HUES6 (cell line): ENCODE measurements at regions not wholly inside any gene's neighbourhood (a gene's known extent, or its start where the extent isn't known, plus 50 kb on each side); places are given as distances from the start of the nearest gene placed in this dataset.
A peak's percentile ranks its signal among the peaks of the same experiment; 100 is the strongest.
"Not testable (repeated sequence)": the region's sequence is repeated elsewhere in the genome, so short reads cannot be mapped to it uniquely, and the experiment has no call there.

Source experiments
- H3K27ac ChIP-seq: 2 replicates; pipeline ENCODE4 v1.7.0; 2013; ENCODE audit warnings: low read depth, mild to moderate bottlenecking, low read length, inconsistent platforms
- H3K27me3 ChIP-seq: 2 replicates; pipeline ENCODE4 v1.6.1; 2013; ENCODE audit warnings: low read length; ENCODE audit not compliant: control insufficient read depth, insufficient read depth
- H3K36me3 ChIP-seq: 2 replicates; pipeline ENCODE4 v1.6.1; 2013; ENCODE audit warnings: low read length; ENCODE audit not compliant: control insufficient read depth, insufficient read depth
- H3K4me1 ChIP-seq: 2 replicates; pipeline ENCODE4 v1.6.1; 2013; ENCODE audit warnings: low read length; ENCODE audit not compliant: control insufficient read depth, insufficient read depth
- H3K4me3 ChIP-seq: 2 replicates; pipeline ENCODE4 v1.5.1; 2013; ENCODE audit warnings: low read depth, low read length
- H3K9ac ChIP-seq: one replicate; pipeline ENCODE4 v1.6.1; 2013; ENCODE audit warnings: mild to moderate bottlenecking, low read length
- H3K9me3 ChIP-seq: 2 replicates; pipeline ENCODE4 v1.6.1; 2013; ENCODE audit warnings: low read depth, low read length; ENCODE audit not compliant: control insufficient read depth, insufficient read depth

DNA sequence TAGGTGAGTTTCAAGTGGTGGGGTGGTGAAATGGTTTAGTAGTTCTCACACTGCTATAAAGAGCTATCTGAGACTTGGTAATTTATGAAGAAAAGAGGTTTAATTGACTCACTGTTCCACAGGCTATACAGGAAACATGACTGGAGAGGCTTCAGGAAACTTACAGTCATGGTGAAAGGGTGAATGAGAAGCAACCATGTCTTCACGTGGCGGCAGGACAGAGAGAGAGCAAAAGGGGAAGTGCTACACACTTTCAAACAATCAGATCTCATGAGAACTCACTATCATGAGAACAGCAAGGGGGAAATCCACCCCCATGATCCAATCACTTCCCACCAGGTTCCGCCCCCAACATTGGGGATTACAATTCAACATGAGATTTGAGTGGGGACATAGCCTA is 67.3 kb upstream of the KCNA1 start:
- H3K27me3 ChIP-seq, H3K9me3 ChIP-seq, H3K27ac ChIP-seq, H3K4me1 ChIP-seq, H3K4me3 ChIP-seq, H3K36me3 ChIP-seq, H3K9ac ChIP-seq: not testable (repeated sequence)

DNA sequence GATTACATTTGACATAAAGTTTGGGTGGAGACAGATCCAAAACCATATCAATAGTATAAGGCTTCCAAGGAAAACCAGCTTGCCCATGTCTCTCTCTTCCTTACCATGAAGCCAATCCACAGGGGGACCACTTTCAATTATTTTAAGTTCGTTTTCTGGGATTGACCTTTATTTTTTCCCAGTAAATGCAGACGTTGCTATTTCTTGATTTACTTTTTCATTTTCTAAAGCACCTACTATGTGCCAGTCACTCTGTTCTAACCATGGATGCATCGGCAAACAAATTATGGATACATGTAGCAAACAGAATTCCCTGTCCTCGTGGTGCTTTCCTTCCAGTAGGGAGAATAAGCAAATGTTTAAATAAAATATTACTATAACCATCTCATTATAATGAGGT is 65.8 kb upstream of the KCNA1 start:
- no peaks in the 10 kb centered on the region for H3K36me3 ChIP-seq

DNA sequence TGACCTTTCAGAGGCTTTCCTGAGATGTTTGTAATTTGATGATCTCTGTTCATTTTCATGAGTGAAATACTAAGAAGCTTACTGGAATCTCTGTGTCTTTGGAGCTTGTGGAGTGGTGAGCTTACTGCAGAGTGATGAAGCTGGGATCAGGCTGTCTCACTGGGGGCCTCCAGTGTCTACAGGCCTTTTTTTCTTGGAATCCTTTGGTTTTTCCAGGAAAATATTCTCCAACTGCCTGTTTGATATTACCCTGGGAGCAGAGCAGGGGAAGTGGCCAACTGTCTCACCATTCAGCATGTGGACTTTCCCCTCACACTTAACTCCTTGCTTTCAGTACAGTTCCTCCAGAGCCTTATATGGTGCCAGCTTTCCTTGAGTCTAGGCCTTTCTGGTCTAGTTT is 62.0 kb upstream of the KCNA1 start:
- Histone ChIP-seq H3K4me3 (no peak overlapping the region), H3K9ac (no peak overlapping the region), H3K27ac (no peak overlapping the region), H3K27me3 (no peaks in the 10 kb centered on the region), H3K36me3 (no peaks in the 10 kb centered on the region), H3K4me1 (no peaks in the 10 kb centered on the region), H3K9me3 (no peaks in the 10 kb centered on the region)

More for the DNA sequence above, 65.8 kb upstream of the KCNA1 start:
- Histone ChIP-seq H3K27ac (no peak overlapping the region), H3K9ac (no peak overlapping the region), H3K9me3 (no peaks in the 10 kb centered on the region), H3K4me3 (no peak overlapping the region), H3K27me3 (no peaks in the 10 kb centered on the region), H3K4me1 (no peaks in the 10 kb centered on the region)

DNA sequence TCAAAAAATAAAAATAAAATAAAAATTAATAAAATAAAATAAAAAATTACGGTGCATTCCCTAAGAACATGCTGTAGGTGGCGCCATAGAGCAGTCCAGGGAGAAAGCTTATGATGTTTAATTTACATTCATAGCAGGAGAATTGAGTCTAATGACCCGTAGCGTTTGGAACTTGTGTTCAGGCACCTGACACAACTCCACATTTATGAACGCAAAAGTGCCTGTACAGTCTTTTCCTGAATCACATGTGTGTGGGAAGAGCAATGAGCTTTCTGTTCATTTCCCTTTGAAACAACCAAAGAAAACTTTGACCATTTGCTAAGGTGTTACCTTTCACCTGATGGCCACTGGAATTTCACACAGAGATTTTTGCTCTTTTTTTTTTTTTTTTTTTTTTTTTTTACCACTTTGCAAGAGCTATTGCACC is 60.6 kb upstream of the KCNA1 start:
- H3K4me3 ChIP-seq, result no peak overlapping the region
- H3K4me1 ChIP-seq, result no peaks in the 10 kb centered on the region
- no peak overlapping the region for H3K9ac ChIP-seq
- H3K36me3 ChIP-seq, result no peaks in the 10 kb centered on the region
- no peak overlapping the region for H3K27ac ChIP-seq
- H3K9me3 ChIP-seq, result no peaks in the 10 kb centered on the region
- H3K27me3 ChIP-seq, result no peaks in the 10 kb centered on the region

DNA sequence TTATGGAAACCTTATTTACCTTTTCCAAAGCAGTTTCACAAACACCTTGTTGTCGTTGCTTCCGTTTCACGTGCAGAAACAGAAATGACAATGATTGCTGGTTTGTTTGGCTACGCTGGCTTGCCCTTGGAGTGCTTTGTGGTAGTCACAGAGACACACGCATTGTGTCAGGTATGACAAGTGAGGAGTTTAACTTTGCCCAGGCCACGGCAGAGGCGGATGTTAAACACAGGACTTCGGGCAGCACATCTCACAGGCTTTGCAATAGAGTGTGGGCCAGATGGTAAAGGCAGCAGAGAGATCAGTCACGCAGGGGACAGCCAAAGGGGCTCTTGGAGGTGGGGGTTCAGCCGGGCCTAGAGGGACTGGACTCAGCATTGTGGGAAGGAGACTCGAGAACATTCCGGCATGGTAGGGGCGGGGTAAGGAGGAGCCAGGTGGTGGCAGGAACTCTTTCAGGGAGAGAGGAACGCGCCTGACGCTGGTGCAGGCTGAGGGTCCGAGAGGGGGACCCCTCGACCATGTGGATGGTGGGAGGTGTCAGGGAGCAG is 59.8 kb upstream of the KCNA1 start:
- Histone ChIP-seq H3K27me3 (peaks cover under 1% of the 10 kb centered on the region; the same call in 1 of the 2 replicates), H3K9ac (no peak overlapping the region), H3K9me3 (no peaks in the 10 kb centered on the region), H3K36me3 (no peaks in the 10 kb centered on the region), H3K27ac (no peak overlapping the region), H3K4me3 (no peak overlapping the region), H3K4me1 (no peaks in the 10 kb centered on the region)

DNA sequence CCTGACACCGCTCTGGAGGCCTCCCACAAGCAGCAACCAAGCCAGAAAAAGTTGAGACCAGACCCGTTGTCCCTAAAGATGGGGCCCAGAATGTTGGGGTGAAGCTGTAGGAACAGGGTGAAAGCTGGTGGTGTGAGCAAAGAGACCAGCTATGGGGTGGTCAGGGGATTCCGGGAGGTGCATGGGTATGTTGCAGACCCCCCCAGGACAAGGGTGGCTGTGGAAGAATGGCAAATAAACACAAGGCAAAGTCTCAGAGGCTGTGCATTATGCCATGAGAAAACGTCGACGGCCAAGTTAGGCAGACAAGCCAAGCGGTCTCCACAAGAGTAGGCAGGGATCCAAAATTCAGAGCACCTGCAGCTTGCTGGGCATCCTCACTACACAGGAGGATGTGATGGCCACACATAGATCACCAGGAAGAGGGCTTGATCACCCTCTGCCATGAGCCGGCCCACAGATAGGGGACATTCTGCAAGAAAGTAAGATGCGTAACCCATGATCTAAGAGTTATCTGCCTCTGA is 58.8 kb upstream of the KCNA1 start:
- H3K4me1 ChIP-seq, result no peaks in the 10 kb centered on the region
- no peak overlapping the region for H3K27ac ChIP-seq
- H3K36me3 ChIP-seq, result no peaks in the 10 kb centered on the region
- peaks cover 3% of the 10 kb centered on the region; the same call in 1 of the 2 replicates for H3K27me3 ChIP-seq
- H3K9ac ChIP-seq, result no peak overlapping the region
- H3K9me3 ChIP-seq, result no peaks in the 10 kb centered on the region
- no peak overlapping the region for H3K4me3 ChIP-seq

DNA sequence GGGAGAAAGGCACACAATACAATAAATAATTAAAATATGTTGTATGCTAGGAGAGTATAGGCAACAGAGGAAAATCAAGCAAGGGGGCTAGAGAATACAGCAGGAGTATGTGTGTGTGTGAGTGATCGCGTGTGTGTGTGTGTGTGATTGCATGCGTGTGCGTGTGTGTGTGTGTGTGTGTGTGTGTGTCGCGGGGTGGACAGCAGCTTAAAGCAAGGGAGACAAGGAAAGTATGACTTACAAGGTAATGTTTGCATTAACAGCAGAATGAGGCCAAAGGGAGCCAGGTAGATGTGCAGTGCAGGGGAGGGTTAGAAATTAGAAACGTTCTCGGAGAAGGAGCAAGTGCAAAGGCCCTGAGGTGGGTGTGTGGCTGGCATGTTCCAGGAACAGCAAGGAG is 57.4 kb upstream of the KCNA1 start:
- Histone ChIP-seq H3K27ac (no peak overlapping the region), H3K27me3 (peaks cover 11% of the 10 kb centered on the region), H3K9me3 (no peaks in the 10 kb centered on the region), H3K4me1 (no peaks in the 10 kb centered on the region), H3K4me3 (no peak overlapping the region), H3K36me3 (no peaks in the 10 kb centered on the region), H3K9ac (no peak overlapping the region)

DNA sequence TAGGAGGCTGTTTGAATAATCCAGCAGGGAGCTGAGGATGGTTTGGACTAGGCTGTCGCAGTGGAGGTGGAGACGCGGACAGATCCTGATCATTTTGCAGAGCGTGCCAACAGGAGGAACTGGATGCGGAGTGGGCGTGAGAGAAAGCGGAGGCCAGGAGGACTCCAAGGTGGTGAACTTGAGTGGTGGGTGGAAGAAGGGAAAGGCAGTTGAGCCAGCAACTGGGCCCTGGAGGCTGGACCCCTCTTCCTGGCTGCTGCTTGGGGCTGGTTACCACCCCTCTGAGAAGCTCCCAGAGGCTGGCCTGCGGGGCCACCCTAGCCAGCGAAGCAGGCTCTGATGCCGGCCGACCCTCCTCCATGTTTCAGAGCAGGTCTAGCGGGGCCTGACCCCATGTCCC is 56.8 kb upstream of the KCNA1 start:
- peaks cover 16% of the 10 kb centered on the region for H3K27me3 ChIP-seq
- H3K36me3 ChIP-seq, result no peaks in the 10 kb centered on the region
- H3K4me3 ChIP-seq, result no peak overlapping the region
- no peak overlapping the region for H3K9ac ChIP-seq
- no peak overlapping the region for H3K27ac ChIP-seq
- H3K4me1 ChIP-seq, result peaks cover 1% of the 10 kb centered on the region
- no peaks in the 10 kb centered on the region for H3K9me3 ChIP-seq

DNA sequence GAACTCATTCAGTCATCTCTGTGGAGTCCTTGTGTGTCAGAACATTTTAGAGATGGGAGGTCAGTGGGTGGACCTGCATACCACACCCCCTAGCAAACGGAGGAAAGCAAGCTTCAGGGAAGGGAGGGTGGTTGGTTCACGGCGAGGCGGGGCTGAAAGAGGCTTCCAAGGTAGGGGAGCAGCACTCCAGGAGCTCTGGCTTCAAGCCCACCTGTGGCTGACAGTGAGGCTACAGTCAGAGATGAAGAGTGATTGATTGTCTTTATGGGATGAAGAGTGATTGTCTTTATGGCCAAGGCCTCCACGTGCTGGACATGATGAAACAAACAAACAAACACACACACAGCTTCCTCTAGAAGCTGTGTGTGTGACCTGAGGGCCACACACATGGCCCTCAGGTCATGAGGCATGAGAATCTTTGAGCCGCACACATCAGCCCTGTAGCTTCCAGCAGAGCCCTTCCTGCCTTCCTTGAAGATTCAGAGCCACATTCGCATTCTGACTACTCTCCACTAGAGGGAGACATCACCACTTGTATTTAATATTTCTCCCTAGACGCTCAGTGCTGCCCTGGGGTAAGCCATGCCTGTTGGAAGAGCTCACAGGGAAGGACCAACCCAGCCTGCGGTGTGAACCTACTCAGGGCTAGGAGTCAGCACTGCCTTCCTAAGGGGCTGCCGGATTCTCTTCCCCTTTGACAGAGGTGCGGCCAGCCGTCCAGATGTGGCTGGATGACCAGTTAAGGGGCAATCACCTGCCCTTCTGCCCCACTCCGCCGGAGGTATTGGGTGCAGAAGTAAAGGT is 54.4 kb upstream of the KCNA1 start:
- peaks cover 38% of the 10 kb centered on the region for H3K27me3 ChIP-seq

DNA sequence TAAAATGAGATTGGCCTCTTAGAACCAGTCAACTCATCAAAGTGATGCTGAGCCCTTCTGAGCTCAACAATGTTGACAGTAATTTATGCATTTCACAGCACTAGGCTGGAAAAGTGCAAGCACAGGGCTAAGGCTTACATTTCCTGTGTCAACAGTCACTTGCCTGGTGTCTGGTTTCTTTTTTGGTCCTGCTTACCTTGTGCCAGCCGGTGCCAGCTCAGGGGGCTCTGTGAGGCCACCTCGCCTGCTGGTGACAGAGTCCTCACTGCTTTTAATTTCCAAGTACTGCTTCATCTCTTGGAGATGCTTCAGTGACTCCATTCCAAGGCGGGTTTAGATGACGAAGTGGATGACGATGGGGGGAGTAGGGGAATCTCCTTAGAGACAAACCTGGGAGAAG is 53.1 kb upstream of the KCNA1 start:
- H3K4me1 ChIP-seq, result peaks cover 10% of the 10 kb centered on the region
- H3K4me3 ChIP-seq, result no peak overlapping the region
- no peak overlapping the region for H3K27ac ChIP-seq
- H3K36me3 ChIP-seq, result no peaks in the 10 kb centered on the region
- peaks cover 47% of the 10 kb centered on the region for H3K27me3 ChIP-seq
- H3K9me3 ChIP-seq, result no peaks in the 10 kb centered on the region
- H3K9ac ChIP-seq, result no peak overlapping the region

More for the DNA sequence above, 54.4 kb upstream of the KCNA1 start:
- H3K4me3 ChIP-seq, result no peak overlapping the region
- H3K9ac ChIP-seq, result no peak overlapping the region
- no peaks in the 10 kb centered on the region for H3K36me3 ChIP-seq
- no peak overlapping the region for H3K27ac ChIP-seq
- peaks cover 10% of the 10 kb centered on the region for H3K4me1 ChIP-seq
- no peaks in the 10 kb centered on the region for H3K9me3 ChIP-seq

DNA sequence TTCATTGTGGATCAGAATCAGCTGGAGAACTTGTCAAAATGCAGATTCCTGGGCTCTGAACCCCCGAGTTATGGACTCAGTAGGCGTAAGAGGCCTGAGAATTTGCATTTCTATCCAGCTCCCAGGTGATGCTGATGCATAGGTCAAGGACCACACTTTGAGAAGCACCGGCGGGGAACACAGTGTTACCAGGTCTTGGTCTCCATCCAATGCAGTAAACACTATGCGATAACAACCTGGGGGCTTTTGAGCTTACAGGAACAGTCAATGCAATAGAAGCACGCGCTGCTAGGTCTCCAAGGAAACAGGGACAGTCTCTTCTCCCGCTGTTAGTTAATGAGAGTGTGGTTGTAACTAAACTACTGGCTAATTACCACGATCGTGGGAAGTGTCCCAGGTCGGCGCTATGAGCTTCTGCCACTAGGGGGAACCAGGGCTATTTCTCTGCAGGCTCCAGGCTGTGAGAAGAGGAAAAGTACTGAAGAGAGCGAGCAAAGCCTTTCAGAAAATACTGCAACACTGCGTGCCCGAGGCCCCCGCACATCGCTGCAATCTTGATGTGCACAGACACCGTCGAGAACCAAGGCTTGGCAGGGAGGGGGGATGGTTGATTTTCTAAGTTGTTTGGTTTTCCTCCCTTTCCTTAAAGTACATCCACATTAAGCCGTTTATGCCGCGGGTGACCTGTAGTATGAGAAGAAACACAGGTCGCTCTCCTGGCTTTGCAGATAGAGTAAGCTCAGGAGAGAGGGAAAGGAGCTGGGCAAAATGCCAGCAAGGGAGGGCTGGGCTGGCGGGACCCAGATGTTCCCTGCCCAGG is 52.0 kb upstream of the KCNA1 start:
- no peaks in the 10 kb centered on the region for H3K9me3 ChIP-seq
- no peaks in the 10 kb centered on the region for H3K36me3 ChIP-seq
- H3K27ac ChIP-seq, result no peak overlapping the region
- no peak overlapping the region for H3K9ac ChIP-seq
- H3K4me3 ChIP-seq, result peak overlapping the region; percentile 33; the same call in 1 of the 2 replicates
- H3K4me1 ChIP-seq, result peaks cover 10% of the 10 kb centered on the region
- H3K27me3 ChIP-seq, result peaks cover 52% of the 10 kb centered on the region
